ENCODE measurements at regions not wholly inside any gene's neighbourhood (a gene's known extent, or its start where the extent isn't known, plus 50 kb on each side); places are given as distances from the start of the nearest gene placed in this dataset.

GRCh38 chrX:143095816-143096215, 70.1 kb downstream of the SPANXN4 start (continued):
- TF ChIP-seq, protein P1, sequence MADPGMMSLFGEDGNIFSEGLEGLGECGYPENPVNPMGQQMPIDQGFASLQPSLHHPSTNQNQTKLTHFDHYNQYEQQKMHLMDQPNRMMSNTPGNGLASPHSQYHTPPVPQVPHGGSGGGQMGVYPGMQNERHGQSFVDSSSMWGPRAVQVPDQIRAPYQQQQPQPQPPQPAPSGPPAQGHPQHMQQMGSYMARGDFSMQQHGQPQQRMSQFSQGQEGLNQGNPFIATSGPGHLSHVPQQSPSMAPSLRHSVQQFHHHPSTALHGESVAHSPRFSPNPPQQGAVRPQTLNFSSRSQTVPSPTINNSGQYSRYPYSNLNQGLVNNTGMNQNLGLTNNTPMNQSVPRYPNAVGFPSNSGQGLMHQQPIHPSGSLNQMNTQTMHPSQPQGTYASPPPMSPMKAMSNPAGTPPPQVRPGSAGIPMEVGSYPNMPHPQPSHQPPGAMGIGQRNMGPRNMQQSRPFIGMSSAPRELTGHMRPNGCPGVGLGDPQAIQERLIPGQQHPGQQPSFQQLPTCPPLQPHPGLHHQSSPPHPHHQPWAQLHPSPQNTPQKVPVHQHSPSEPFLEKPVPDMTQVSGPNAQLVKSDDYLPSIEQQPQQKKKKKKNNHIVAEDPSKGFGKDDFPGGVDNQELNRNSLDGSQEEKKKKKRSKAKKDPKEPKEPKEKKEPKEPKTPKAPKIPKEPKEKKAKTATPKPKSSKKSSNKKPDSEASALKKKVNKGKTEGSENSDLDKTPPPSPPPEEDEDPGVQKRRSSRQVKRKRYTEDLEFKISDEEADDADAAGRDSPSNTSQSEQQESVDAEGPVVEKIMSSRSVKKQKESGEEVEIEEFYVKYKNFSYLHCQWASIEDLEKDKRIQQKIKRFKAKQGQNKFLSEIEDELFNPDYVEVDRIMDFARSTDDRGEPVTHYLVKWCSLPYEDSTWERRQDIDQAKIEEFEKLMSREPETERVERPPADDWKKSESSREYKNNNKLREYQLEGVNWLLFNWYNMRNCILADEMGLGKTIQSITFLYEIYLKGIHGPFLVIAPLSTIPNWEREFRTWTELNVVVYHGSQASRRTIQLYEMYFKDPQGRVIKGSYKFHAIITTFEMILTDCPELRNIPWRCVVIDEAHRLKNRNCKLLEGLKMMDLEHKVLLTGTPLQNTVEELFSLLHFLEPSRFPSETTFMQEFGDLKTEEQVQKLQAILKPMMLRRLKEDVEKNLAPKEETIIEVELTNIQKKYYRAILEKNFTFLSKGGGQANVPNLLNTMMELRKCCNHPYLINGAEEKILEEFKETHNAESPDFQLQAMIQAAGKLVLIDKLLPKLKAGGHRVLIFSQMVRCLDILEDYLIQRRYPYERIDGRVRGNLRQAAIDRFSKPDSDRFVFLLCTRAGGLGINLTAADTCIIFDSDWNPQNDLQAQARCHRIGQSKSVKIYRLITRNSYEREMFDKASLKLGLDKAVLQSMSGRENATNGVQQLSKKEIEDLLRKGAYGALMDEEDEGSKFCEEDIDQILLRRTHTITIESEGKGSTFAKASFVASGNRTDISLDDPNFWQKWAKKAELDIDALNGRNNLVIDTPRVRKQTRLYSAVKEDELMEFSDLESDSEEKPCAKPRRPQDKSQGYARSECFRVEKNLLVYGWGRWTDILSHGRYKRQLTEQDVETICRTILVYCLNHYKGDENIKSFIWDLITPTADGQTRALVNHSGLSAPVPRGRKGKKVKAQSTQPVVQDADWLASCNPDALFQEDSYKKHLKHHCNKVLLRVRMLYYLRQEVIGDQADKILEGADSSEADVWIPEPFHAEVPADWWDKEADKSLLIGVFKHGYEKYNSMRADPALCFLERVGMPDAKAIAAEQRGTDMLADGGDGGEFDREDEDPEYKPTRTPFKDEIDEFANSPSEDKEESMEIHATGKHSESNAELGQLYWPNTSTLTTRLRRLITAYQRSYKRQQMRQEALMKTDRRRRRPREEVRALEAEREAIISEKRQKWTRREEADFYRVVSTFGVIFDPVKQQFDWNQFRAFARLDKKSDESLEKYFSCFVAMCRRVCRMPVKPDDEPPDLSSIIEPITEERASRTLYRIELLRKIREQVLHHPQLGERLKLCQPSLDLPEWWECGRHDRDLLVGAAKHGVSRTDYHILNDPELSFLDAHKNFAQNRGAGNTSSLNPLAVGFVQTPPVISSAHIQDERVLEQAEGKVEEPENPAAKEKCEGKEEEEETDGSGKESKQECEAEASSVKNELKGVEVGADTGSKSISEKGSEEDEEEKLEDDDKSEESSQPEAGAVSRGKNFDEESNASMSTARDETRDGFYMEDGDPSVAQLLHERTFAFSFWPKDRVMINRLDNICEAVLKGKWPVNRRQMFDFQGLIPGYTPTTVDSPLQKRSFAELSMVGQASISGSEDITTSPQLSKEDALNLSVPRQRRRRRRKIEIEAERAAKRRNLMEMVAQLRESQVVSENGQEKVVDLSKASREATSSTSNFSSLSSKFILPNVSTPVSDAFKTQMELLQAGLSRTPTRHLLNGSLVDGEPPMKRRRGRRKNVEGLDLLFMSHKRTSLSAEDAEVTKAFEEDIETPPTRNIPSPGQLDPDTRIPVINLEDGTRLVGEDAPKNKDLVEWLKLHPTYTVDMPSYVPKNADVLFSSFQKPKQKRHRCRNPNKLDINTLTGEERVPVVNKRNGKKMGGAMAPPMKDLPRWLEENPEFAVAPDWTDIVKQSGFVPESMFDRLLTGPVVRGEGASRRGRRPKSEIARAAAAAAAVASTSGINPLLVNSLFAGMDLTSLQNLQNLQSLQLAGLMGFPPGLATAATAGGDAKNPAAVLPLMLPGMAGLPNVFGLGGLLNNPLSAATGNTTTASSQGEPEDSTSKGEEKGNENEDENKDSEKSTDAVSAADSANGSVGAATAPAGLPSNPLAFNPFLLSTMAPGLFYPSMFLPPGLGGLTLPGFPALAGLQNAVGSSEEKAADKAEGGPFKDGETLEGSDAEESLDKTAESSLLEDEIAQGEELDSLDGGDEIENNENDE (IDR thresholded peaks at IDR 0.05; ENCODE audit: insufficient replicate concordance, low read length): no peak
- no peak for TF ChIP-seq RBBP5 (IDR thresholded peaks at IDR 0.05; ENCODE audit: borderline replicate concordance, low read depth, low read length)
- no peak for TF ChIP-seq CEBPB (IDR thresholded peaks at IDR 0.05; ENCODE audit: low read depth, low read length)
- no peak for TF ChIP-seq TAF7 (optimal IDR thresholded peaks at IDR 0.05; ENCODE audit: borderline replicate concordance, low read depth, low read length)
- TF ChIP-seq SUZ12 (IDR thresholded peaks at IDR 0.05; ENCODE audit: low read length): no peak
- TF ChIP-seq RFX5 (IDR thresholded peaks at IDR 0.05; ENCODE audit: borderline replicate concordance, low read depth, low read length): no peak
- no peak for TF ChIP-seq TAF1 (IDR thresholded peaks at IDR 0.05; ENCODE audit: low read depth, low read length)
- no peak for TF ChIP-seq CBX5 (IDR thresholded peaks at IDR 0.05; ENCODE audit: low read depth, low read length)
- TF ChIP-seq GABPA (IDR thresholded peaks at IDR 0.05; ENCODE audit: borderline replicate concordance, insufficient read depth, low read length): no peak

Measured in H1 (cell line).